Middle frontal gyrus (tissue), 1 donor: ENCODE measurements at regions not wholly inside any gene's neighbourhood (a gene's known extent, or its start where the extent isn't known, plus 50 kb on each side); places are given as distances from the start of the nearest gene placed in this dataset.
"Not testable (repeated sequence)": the region's sequence is repeated elsewhere in the genome, so short reads cannot be mapped to it uniquely, and the experiment has no call there.

Source experiments
- DNase-seq: peaks from one replicate; pipeline ENCODE4 v3.0.0-alpha.2; 2015; ENCODE audit warnings: low spot score; ENCODE audit errors: extremely low spot score

DNA sequence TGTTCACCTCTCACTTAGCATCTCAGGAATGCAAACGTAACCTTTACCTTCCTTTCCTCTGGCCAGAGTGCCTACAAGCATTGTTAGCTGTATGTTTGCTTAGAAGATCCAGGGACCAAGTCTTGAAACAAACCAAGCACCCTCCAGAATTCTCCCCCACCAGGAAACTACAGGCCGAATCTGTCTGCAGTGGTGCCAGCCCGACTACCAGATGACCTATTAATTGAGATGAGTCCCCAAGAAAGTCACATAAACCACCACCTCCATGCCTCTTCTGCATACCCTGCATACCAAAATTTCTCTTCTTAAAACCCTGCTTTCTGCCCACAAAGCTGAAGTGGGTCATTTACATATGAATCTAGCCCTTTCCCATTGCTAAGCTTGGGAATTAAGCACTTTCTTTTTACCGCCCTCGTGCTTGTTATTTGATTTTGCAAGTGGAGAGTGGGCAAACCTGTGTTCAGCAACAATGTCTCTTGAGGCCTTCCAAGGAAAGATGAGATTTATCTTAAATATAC is 1239.1 kb downstream of the CDH12 start:
- no peak for DNase-seq

DNA sequence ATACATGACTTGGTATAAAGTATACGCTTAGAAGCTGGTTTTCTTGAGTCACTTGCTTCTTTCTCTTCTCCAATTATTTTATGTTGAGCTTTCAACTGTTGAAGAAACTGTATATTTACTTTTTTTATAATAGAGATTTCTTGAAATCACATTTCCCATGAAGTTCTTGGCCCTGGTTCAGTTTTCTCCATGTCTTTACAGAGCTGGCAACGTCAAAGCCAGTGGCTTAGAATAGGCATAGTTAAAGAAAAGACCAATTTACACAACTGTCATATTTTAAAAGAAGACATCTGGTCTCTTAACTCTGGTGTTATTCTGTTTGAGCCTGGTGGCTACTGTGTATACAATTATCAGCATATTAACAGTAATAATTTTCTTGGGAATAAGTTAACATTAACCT is 1249.3 kb downstream of the CDH12 start:
- no peak for DNase-seq

DNA sequence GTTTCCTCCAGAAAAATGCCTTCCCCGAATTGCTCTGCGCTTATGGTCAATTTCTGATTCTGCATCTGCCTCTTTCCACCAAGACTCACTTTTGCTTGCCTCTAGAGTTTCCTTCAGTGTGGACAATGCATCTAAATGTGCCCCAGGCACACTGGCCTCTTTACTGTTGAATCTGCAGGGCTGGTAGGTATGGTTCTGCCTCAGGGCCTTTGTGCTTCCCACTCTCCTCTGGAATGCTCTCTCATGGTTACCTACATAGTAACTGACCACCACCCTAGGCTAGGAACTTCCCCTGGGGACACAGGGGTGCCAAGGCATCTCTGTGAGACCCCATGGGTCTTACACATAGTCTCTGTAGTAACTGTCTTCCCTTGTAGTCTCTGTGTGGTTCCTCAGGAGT is 1258.6 kb downstream of the CDH12 start:
- no peak for DNase-seq

DNA sequence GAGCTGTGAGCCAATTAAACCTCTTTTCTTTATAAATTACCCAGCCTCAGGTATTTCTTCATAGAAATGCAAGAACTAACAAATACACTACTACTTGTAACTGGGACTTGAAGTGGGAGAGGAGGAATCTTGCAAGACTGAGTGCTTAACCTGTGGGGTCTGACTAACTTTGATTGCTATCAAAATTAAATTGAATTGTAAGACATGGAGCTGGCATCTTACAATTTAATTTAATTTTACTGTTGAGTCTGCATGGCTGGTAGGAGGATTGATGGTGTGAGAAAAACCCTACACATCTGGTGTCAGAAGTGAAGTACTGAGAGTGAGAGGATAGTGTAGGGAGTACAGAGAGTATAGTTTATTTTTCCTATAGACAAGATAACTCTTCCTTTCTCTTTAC is 1259.9 kb downstream of the CDH12 start:
- no peak for DNase-seq

DNA sequence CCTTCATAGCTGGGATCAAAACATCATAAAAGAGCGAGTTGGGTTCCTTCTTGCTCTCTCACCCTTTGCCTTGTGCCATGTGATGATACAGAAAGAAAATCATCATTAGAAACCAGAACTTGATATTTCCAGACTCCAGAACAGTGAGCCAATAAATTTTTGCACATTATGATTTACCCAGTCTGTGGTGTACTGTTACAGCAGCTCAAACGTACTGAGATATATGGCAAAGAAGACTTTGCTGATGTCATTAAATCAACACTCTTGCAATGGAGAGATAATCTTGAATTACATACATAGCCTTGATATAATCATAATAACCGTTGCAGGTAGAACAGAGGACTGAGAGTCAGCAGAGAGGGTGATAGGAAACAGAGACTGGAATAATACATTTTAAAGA is 1271.6 kb downstream of the CDH12 start:
- no peak for DNase-seq

DNA sequence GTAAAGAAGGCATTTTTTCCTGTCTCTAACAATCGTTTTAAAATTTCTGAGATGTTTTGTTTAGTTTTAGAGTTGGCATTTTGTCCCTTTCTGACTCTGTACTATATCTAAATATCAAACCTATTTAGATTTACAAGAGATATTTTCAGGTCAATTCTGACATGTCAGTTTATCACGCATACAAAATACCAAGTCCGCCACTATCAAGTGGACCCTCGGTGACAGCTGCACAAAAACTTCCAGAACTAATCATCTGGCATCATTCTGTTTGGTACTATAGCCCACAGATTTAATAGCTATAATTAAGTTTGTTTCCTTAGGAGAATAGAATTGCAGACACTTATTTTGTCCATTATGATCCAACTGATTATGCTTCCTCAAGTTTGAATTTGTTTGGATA is 1278.2 kb downstream of the CDH12 start:
- no peak for DNase-seq

DNA sequence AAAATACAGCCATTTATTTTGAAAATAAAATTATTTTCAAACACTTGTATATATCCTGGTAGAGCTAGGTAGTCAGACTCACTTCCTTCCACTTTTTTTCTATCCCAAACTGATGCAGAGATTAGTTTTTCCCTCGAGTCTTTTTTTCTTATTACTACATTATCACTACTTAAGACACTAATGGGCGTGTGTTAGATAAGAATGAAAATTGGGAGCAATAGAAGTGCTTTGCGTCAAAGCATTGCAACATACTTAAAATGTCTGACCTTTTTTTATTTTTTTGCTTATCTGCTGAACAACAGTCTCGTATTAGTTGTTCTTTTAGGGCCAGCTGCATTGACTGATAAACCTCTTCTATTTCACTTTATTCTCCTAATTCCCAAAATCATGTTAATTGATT is 1278.7 kb downstream of the CDH12 start:
- DNase-seq = no peak

DNA sequence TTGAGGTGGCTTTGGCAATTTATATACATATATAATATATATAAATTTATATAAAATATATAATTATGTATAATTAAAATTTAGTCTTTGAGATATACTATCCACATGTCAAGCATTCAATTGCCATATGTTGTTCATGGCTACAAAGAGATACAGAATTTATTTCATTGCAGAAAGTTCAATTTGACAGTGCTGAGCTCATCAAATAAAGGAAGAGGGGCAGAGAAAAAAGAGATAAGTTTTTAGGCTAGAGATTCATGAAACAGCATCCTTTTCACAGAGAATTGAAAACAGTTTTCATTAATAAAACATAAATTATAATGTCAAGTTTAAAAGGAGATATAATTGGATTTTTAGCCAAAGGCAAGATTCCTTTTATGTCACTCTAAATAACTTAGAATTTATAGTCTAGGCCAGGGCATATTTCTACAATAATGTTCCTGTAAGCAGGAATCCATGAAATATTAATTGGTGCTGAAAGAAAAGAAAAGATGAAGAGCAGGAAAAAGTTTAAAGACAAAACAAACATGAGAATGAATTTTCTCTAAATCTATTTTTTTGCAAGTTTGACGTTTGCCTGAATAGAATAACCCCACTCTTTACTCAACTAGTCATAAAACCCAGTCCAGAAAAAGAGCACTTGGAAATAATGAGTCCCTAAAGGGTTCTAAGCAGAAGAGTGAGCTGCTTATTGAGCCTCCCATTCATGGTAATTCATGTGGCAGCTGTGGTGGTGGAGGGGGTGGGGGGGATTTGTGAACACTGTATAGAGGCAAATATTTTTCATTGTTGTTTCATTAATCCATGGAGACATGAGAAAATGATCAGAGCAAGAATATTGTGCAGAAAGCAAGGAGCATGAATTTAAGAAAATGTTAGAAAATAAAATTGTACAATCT is 1279.5 kb downstream of the CDH12 start:
- no peak for DNase-seq

DNA sequence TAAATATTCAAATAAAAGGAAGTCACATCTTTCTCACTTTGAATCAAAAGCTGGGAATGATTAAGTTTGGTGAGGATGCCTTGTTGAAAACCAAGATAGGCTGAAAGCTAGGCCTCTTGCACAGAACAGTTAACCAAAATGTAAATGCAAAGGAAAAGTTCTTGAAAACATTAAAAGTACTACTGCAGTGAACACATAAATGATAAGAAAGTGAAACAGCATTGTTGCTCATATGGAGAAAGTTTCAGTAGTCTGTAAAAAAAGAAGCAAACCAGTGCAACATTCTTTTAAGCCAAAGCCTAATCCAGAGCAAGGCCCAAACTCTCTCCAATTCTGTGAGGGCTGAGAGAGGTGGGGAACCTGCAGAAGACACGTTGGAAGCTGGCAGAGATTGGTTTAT is 1281.9 kb downstream of the CDH12 start:
- DNase-seq = not testable (repeated sequence)

DNA sequence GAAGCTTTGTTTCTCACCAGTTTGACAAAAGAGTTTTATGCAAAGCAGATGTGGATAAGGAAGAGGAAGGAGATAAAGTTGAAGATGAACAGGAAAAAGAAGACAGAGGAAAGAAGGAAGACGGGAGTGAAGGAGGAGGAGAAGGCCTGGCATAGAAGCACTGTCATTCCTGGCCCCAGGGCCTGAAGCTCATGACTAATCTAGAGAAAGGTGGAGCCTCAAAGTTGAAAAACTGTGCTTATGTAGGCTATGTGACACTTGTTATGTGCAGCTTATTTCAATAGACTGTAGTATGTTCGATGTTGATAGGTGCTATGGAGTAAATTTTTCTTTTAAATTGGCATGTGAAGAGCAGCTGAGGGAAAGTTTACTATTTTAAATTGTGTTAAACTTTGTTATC is 1294.0 kb downstream of the CDH12 start:
- not testable (repeated sequence) for DNase-seq

DNA sequence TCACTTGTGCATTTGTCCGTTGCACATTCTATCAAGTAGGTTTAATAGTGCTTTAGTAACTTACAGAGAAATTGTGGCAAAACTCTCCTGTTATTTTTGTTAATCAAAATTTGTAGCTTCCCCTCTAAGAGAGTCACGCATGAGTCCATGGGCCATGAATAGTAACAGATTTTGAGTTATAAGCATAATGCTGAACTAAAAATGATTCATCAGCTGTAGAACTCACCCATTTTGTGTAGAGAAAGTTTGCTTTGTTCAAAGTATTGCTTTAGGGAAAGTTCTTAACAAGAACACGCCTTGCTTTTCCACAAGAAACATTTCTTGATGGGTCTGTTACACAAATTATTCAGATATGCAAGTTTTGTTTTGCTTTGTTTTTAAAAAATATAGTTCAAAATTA is 1300.9 kb downstream of the CDH12 start:
- DNase-seq = not testable (repeated sequence)

DNA sequence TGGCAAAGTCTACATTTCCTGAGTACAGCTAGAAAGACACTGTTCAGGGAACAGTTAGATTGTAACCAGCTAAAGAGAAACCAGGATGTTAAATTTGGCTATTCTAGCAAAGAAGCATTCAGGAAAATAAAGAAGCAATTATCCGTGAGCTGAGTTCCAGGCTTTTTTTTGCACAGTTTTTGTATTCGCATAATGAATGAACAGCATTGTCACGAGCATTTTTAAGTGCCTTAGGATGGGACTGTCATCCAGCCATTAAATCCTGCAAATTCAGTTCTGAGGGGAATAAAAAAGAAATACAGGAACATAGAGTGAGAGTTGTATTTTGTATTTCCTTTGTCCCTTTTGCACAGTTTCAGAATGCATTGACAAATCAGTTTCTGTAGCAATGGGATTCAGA is 1302.2 kb downstream of the CDH12 start:
- not testable (repeated sequence) for DNase-seq

DNA sequence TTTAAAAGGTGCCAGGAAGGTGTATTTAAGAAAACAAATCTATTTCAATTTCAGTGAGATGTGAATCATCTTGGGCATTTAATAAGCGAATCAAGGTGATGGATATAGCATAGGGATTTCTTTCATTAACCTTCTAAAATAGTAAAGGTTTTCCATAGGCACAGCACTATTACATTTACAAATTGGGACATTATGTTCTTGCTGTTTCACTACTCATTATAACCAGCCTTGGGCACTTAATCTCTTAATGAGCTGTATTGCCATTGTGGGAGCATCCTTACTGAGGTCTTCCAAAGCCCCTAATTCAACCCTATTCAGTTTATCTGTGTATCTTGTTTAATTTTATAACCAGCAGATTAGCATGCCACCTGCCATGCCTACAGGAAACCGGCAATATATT is 1305.5 kb downstream of the CDH12 start:
- not testable (repeated sequence) for DNase-seq

DNA sequence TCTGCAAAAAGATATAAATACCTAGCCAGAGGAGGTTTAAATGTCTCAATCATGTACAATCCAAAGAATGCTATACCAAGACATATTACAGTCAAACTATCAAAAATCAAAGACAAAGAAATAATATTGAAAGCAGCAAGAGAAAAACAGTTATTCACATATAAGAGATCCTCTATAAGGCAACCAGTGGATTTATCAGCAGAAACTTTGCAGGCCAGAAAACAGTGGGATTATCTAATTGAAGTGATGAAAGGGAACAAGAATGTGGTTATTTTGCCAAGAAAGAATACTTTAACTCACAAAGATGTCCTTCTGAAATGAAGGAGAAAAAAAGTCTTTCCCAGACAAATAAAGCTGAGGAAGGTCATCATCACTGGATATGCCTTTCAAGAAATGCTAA is 1318.0 kb downstream of the CDH12 start:
- DNase-seq = not testable (repeated sequence)

DNA sequence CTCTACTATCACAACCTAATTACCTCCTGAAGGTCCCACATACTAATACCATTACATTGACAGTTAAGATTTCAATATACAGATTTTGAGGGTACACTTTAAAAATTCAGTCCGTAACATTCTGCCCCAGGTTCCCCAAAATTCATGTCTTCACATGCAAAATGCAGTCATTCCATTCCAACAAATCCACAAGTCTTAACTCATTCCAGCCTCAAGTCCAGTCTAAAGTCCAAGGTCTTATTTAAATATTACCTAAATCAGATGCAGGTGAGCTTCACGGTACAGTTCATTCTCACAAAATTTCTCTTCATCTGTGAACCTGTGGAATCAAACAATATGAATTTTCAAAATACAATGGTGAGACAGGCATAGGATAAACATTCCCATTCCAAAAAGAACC is 1332.0 kb downstream of the CDH12 start:
- not testable (repeated sequence) for DNase-seq

DNA sequence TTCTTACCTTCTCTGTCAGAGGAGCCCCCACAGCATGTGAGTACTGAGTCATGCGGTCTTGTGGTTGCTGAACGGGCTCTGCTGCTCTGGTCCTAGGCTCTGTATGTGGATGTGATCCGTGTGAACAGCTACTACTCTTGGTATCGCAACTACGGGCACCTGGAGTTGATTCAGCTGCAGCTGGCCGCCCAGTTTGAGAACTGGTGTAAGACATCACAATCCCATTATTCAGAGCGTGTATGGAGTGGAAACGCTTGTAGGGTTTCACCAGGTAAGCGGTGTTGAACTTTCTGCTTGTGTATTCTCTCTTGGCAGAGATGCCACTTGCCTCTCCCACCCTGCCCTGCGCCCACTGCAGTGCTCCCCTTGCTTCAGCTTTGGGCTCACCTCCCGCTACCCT is 1356.2 kb downstream of the CDH12 start:
- DNase-seq = not testable (repeated sequence)

DNA sequence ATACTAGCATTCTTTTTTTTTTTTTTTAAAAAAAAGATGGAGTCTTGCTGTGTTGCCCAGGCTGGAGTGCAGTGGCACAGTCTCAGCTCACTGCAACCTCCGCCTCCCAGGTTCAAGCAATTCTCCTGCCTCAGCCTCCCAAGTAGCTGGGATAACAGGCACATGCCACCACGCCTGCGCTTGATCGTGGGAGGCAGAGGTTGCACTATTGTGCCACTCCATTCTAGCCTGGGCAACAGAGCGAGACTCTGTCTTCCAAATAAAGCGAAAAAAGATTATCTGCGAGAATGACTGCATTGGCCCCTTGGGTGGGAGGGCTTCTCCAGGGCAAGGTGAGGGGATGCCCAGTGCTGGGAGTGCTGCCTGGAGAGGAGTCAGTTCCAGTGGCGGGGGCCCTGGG is 1357.1 kb downstream of the CDH12 start:
- DNase-seq = not testable (repeated sequence)

DNA sequence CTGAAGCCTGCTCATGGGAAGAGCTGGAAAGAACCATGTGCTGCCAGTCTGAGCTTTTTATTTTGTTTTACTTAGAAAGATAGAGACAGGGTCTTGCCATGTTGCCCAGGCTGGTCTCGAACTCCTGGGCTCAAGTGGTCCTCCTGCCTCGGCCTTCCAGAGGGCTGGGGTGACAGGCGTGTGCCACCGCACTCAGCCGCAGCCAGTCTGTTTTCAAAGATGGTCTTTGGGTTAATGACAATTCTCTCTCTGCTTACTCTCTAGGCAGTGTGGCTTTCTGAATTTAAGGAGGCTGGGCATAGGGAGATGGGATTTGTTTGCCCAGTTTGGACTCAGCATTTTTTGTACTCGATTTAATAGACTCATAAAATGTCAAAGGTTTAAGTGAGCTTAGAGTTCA is 1357.9 kb downstream of the CDH12 start:
- DNase-seq = not testable (repeated sequence)

DNA sequence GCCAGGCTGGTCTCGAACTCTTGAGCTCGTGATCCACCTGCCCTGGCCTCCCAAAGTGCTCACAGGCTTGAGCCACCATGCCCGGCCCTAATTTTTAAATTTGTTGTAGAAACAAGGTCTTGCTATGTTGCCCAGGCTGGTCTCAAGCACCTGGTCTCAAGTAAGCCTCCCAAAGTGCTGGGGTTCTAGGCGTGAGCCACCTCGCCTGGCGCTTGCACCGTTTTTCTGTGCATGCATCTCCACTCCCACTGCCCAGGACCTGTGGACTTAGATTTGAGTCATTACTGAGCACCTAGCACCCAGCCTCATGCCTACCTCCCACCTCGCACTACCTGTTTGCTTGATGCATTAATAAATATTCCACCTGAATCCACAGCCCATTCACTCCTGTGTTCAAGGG is 1359.1 kb downstream of the CDH12 start:
- DNase-seq = not testable (repeated sequence)

DNA sequence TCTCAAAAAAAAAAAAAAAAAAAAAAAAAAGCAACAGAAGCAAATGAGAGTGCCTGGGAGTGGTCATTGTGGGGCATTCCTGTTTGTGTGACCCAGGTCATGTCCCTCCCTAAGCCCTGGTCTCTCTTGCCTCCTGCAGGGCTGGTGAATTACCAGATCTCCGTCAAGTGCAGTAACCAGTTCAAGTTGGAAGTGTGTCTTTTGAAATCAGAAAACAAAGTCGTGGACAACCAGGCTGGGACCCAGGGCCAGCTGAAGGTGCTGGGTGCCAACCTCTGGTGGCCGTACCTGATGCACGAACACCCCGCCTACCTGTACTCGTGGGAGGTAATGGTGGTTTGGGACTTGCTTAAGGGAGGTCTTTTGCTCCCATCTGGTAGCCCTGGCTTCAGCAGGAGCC is 1362.0 kb downstream of the CDH12 start:
- DNase-seq = not testable (repeated sequence)

DNA sequence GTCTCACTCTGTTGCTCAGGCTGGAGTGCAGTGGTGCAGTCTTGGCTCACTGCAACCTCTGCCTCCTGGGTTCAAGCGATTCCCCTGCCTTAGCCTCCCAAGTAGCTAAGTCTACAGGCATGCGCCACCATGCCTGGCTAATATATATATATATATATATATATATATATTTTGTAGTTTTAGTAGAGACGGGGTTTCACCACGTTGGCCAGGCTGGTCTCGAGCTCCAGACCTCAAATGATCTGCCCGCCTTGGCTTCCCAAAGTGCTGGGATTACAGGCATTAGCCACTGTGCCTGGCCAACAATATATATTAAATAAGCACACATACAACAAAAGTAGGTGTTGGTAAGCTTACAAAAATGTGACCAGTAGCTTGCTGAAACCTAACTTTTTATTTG is 1364.3 kb downstream of the CDH12 start:
- not testable (repeated sequence) for DNase-seq

DNA sequence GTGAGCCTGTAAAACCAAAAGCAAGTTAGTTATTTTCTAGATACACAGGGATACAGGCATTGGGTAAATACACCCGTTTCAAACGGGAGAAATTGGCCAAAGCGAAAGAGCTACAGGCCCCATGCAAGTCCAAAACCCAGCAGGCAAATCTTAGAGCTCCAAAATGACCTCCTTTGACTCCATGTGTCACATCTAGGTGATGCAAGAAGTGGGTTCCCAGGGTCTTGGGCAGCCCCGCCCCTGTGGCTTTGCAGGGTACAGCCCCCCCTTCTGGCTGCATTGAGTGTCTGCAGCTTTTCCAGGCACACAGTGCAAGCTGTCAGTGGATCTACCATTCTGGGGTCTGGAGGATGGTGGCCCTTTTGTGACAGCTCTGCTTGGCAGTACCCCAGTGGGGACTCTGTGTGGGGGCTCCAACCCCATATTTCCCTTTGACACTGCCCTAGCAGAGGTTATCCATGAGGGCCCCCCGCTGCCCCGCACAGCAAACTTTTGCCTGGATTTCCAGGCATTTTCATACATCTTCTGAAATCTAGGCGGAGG is 1367.6 kb downstream of the CDH12 start:
- DNase-seq = not testable (repeated sequence)

DNA sequence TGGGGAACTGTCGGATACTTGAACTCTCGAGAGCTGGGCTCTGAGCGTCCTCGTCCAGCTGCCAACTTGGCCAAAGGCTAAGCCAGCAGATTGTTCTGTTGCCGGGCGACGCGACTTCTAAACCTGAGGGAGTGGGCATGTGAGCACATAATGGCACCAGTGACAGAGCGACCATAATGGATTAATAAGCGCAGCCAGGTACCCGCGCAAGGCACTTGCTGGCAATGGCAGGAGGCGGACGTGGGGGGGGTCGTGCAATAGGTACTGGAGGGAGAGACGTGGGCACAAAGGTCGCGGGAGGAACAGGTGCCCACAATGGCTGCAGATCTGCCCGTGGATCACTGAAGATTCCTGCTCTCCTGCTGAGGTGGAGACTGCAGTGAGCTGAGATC is 1368.7 kb downstream of the CDH12 start:
- DNase-seq = not testable (repeated sequence)
